ENCODE measurements at regions not wholly inside any gene's neighbourhood (a gene's known extent, or its start where the extent isn't known, plus 50 kb on each side); places are given as distances from the start of the nearest gene placed in this dataset.

DNA sequence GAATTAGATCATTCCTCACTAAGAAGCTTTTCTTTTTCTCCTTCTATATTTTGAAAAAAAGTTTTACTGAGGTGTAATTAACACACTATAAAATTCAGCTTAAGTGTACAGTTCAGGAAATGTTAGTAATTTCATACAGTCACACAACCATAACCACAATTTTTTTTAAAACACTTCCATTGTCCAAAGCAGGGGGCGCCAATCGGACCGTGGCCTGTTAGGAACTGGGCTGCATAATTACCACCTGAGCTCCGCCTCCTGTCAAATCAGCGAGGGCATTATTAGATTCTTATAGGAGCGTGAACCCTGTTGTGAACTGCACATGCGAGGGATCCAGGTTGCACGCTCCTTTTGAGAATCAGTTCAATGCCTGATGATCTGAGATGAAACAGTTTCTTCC lies 427.1 kb downstream of the TFEC start:
- TF ChIP-seq SAFB (IDR thresholded peaks at IDR 0.05; ENCODE audit: borderline replicate concordance, low read depth, low read length), result no peak
- TF ChIP-seq, protein P1, sequence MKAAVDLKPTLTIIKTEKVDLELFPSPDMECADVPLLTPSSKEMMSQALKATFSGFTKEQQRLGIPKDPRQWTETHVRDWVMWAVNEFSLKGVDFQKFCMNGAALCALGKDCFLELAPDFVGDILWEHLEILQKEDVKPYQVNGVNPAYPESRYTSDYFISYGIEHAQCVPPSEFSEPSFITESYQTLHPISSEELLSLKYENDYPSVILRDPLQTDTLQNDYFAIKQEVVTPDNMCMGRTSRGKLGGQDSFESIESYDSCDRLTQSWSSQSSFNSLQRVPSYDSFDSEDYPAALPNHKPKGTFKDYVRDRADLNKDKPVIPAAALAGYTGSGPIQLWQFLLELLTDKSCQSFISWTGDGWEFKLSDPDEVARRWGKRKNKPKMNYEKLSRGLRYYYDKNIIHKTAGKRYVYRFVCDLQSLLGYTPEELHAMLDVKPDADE (conservative IDR thresholded peaks at IDR 0.05; ENCODE audit: control insufficient read depth, low read depth, low read length), result no peak
- TF ChIP-seq ZNF551 (CRISPR knock-in tag; IDR thresholded peaks at IDR 0.05), result no peak
- TF ChIP-seq ATF1 (CRISPR knock-in tag; IDR thresholded peaks at IDR 0.05), result no peak
- TF ChIP-seq ATF1 (tag; IDR thresholded peaks at IDR 0.05), result no peak
- TF ChIP-seq CREBBP (IDR thresholded peaks at IDR 0.05; ENCODE audit: low read depth, low read length), result no peak
- no peak for TF ChIP-seq NCOA4 (IDR thresholded peaks at IDR 0.05; ENCODE audit: partially characterized antibody)
- TF ChIP-seq TSC22D4 (tag; IDR thresholded peaks at IDR 0.05), result no peak
- TF ChIP-seq TARDBP (IDR thresholded peaks at IDR 0.05), result no peak
- no peak for TF ChIP-seq GABPB1 (CRISPR knock-in tag; IDR thresholded peaks at IDR 0.05)
- TF ChIP-seq ZNF695 (CRISPR knock-in tag; IDR thresholded peaks at IDR 0.05), result no peak
- TF ChIP-seq NRF1 (conservative IDR thresholded peaks at IDR 0.05 in 1 of 2, IDR thresholded peaks at IDR 0.05 in 1 of 2), result no peak
- no peak for TF ChIP-seq SOX6 (IDR thresholded peaks at IDR 0.05)
- no peak for TF ChIP-seq MECOM (CRISPR knock-in tag; IDR thresholded peaks at IDR 0.05)
- TF ChIP-seq KAT8 (IDR thresholded peaks at IDR 0.05; ENCODE audit: low read depth), result no peak
- TF ChIP-seq NFXL1 (CRISPR knock-in tag; IDR thresholded peaks at IDR 0.05), result no peak
- FAIRE-seq, result no peak
- no TSS peak for BruUV-seq (replicated peaks)
- H3K4me2 ChIP-seq (ENCODE audit: insufficient read depth, low read length), result no peak overlapping the region
- H3K9me3 ChIP-seq (replicated peaks; ENCODE audit: control insufficient read depth, insufficient read depth, low read depth, low read length), result no peaks in the 10 kb centered on the region
- H3K79me2 ChIP-seq (ENCODE audit: control insufficient read depth, insufficient read depth, low read length), result no peaks in the 10 kb centered on the region
- CTCF ChIA-PET (ENCODE audit: low intra/inter-chr PET ratio), result no interaction called here
- 2% methylated on average over 8 of the region's 8 CpGs for WGBS (ENCODE audit: insufficient coverage, low coverage, missing lambda C conversion rate)
- POLR2A ChIA-PET, result no interaction called here
- DNase-seq (ENCODE audit: extremely low read depth in 1 of 4, low spot score in 3 of 4), result no peak
- no peaks in the 10 kb centered on the region for H3K9me1 ChIP-seq (ENCODE audit: control insufficient read depth, insufficient read depth, low read length)
- H3K36me3 ChIP-seq (ENCODE audit: control insufficient read depth, insufficient read depth, low read length), result no peaks in the 10 kb centered on the region
- no peak overlapping the region for H3K27ac ChIP-seq (ENCODE audit: extremely low read depth, low read depth, low read length)
- intact Hi-C loops (cut with micrococcal nuclease) (no loop called here), in situ Hi-C loops (cut with MboI) (no loop called here)
- no peak overlapping the region for H2AFZ ChIP-seq (ENCODE audit: low read depth, low read length)
- H3K4me3 ChIP-seq, result no peak overlapping the region
- no peaks in the 10 kb centered on the region for H4K20me1 ChIP-seq (replicated peaks; ENCODE audit: control insufficient read depth, insufficient read depth, low read length)
- no peaks in the 10 kb centered on the region for H3K27me3 ChIP-seq (ENCODE audit: control insufficient read depth in 2 of 2, insufficient read depth in 2 of 2, low read length in 2 of 2)
- no peak for ATAC-seq
- no peak overlapping the region for H3K9ac ChIP-seq (ENCODE audit: insufficient read depth in 1 of 2, low read depth in 2 of 2, low read length in 2 of 2)
- H3K4me1 ChIP-seq (replicated peaks in 1 of 2; ENCODE audit: control insufficient read depth in 2 of 2, insufficient read depth in 2 of 2, low read length in 2 of 2), result no peaks in the 10 kb centered on the region
